ENCODE measurements at regions not wholly inside any gene's neighbourhood (a gene's known extent, or its start where the extent isn't known, plus 50 kb on each side); places are given as distances from the start of the nearest gene placed in this dataset.

- H3K27me3 ChIP-seq (ENCODE audit: control insufficient read depth, insufficient read depth, low read length), result no peaks in the 10 kb centered on the region
- DNase-seq (ENCODE audit: low read depth), result no peak
- no peaks in the 10 kb centered on the region for H3K36me3 ChIP-seq (ENCODE audit: control insufficient read depth, insufficient read depth, low read length)
- TF ChIP-seq CTCF (IDR thresholded peaks at IDR 0.05; ENCODE audit: insufficient read depth, low read length, poor library complexity, severe bottlenecking), result no peak
- H3K4me3 ChIP-seq (ENCODE audit: low read depth, low read length), result no peak overlapping the region
Observed at GRCh38 chr18:39305766-39306165, 1740.2 kb upstream of the CELF4 start.

- TF ChIP-seq CTCF (IDR thresholded peaks at IDR 0.05; ENCODE audit: insufficient read depth, low read length, poor library complexity, severe bottlenecking), result no peak
- Histone ChIP-seq H3K36me3 (ENCODE audit: control insufficient read depth, insufficient read depth, low read length) (no peaks in the 10 kb centered on the region), H3K27me3 (ENCODE audit: control insufficient read depth, insufficient read depth, low read length) (no peaks in the 10 kb centered on the region), H3K4me3 (ENCODE audit: low read depth, low read length) (no peak overlapping the region)
- no peak for DNase-seq (ENCODE audit: low read depth)
Observed at GRCh38 chr18:39302481-39302880, 1736.9 kb upstream of the CELF4 start.

DNA sequence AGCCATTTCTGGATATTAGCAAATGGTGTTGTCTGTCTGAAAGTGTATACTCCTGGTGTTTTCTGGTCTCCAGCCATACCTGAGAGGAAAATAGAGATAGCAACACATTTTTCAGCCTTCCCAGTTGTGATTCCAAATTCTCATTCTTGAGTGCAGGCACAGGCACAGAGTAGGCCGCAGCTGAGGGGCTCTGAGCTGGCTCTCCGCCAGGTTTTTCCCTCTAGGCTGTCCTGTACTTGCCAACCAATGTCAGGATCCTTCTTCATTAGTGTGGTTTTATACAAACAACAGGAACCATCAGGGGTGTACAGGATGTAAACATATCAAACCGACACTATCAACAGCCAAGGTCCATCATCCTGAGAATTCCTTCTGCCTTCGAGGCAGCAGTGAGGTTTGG lies 1733.6 kb upstream of the CELF4 start:
- H3K4me3 ChIP-seq (ENCODE audit: low read depth, low read length), result no peak overlapping the region
- H3K27me3 ChIP-seq (ENCODE audit: control insufficient read depth, insufficient read depth, low read length), result no peaks in the 10 kb centered on the region
- no peaks in the 10 kb centered on the region for H3K36me3 ChIP-seq (ENCODE audit: control insufficient read depth, insufficient read depth, low read length)
- TF ChIP-seq CTCF (IDR thresholded peaks at IDR 0.05; ENCODE audit: insufficient read depth, low read length, poor library complexity, severe bottlenecking), result no peak
- no peak for DNase-seq (ENCODE audit: low read depth)

GRCh38 chr18:39297225-39297624 lies 1731.6 kb upstream of the CELF4 start:
- DNase-seq (ENCODE audit: low read depth), result no peak
- TF ChIP-seq CTCF (IDR thresholded peaks at IDR 0.05; ENCODE audit: insufficient read depth, low read length, poor library complexity, severe bottlenecking), result no peak
- no peaks in the 10 kb centered on the region for H3K27me3 ChIP-seq (ENCODE audit: control insufficient read depth, insufficient read depth, low read length)
- no peaks in the 10 kb centered on the region for H3K36me3 ChIP-seq (ENCODE audit: control insufficient read depth, insufficient read depth, low read length)
- no peak overlapping the region for H3K4me3 ChIP-seq (ENCODE audit: low read depth, low read length)

GRCh38 chr18:39296293-39296888 lies 1730.8 kb upstream of the CELF4 start:
- TF ChIP-seq CTCF (IDR thresholded peaks at IDR 0.05; ENCODE audit: insufficient read depth, low read length, poor library complexity, severe bottlenecking), result no peak
- Histone ChIP-seq H3K4me3 (ENCODE audit: low read depth, low read length) (no peak overlapping the region), H3K27me3 (ENCODE audit: control insufficient read depth, insufficient read depth, low read length) (no peaks in the 10 kb centered on the region), H3K36me3 (ENCODE audit: control insufficient read depth, insufficient read depth, low read length) (no peaks in the 10 kb centered on the region)
- no peak for DNase-seq (ENCODE audit: low read depth)

GRCh38 chr18:39276764-39277163 lies 1711.2 kb upstream of the CELF4 start:
- H3K36me3 ChIP-seq (ENCODE audit: control insufficient read depth, insufficient read depth, low read length), result no peaks in the 10 kb centered on the region
- TF ChIP-seq CTCF (IDR thresholded peaks at IDR 0.05; ENCODE audit: insufficient read depth, low read length, poor library complexity, severe bottlenecking), result no peak
- no peak for DNase-seq (ENCODE audit: low read depth)
- H3K27me3 ChIP-seq (ENCODE audit: control insufficient read depth, insufficient read depth, low read length), result no peaks in the 10 kb centered on the region
- no peak overlapping the region for H3K4me3 ChIP-seq (ENCODE audit: low read depth, low read length)

Measured in kidney epithelial cell (primary cell).